HepG2 (cell line): ENCODE measurements at regions not wholly inside any gene's neighbourhood (a gene's known extent, or its start where the extent isn't known, plus 50 kb on each side); places are given as distances from the start of the nearest gene placed in this dataset.
A peak's percentile ranks its signal among the peaks of the same experiment; 100 is the strongest.

Experiments used
- ATAC-seq: fragments of 200-7000 bp; cut with Tn5 transposase; 3 replicates; pipeline ENCODE4 v1.9.1; 2020; ENCODE audit warnings: mild to moderate bottlenecking, moderate library complexity
- BruUV-seq: library from RNA; stranded (reverse); fragments of 400-500 nt; replicated peaks from 2 replicates; lab custom pipeline; 2021; lab: Mats Ljungman, UMichigan
- CTCF ChIA-PET: fragments of 300-600 bp; formaldehyde crosslinking; extraction: SDS; loops from one replicate; lab custom pipeline; 2021; ENCODE audit warnings: low total read pairs, inconsistent platforms, low intra/inter-chr PET ratio; lab: Yijun Ruan, JAX
- POLR2A ChIA-PET: fragments of 350-600 bp; sonication (Branson Sonifier 250); formaldehyde crosslinking; loops from one replicate; lab custom pipeline; 2020; ENCODE audit warnings: antibody characterized with exemption, inconsistent platforms; lab: Yijun Ruan, JAX
- DNase-seq: peaks from one replicate; pipeline ENCODE4 v3.0.0-alpha.2; 2015; ENCODE audit warnings: low spot score
- FAIRE-seq: peaks from 3 replicates; lab custom pipeline; 2011; peaks lifted over from hg19 to GRCh38; lab: Jason Lieb, UNC
- H2AFZ ChIP-seq: one replicate; pipeline ENCODE4 v1.6.1; 2011; ENCODE audit warnings: low read length, inconsistent platforms
- H3K27ac ChIP-seq: fragments of 300-600 bp; 3 replicates; pipeline ENCODE4 v1.8.0; 2011; ENCODE audit warnings: mixed run types, mild to moderate bottlenecking, mixed read lengths, low read length, inconsistent platforms; ENCODE audit not compliant: insufficient read depth; ENCODE audit errors: extremely low read length
- H3K27me3 ChIP-seq, 2 experiments: fragments of 200-600 bp in 1 of 2; 2 replicates in 1 of 2; 3 replicates in 1 of 2; pipeline versions ENCODE4 v1.6.0 to v1.8.0; 2011; ENCODE audit warnings: low read length in 2 of 2, mild to moderate bottlenecking in 2 of 2, moderate library complexity in 2 of 2, inconsistent platforms in 1 of 2; ENCODE audit not compliant: insufficient read depth in 2 of 2, control insufficient read depth in 1 of 2
- H3K36me3 ChIP-seq, 2 experiments: fragments of 200-600 bp in 1 of 2; replicated peaks in 1 of 2; 2 replicates in 1 of 2; 3 replicates in 1 of 2; pipeline versions ENCODE4 v1.5.1 to v1.8.0; 2011; ENCODE audit warnings: low read length in 2 of 2, inconsistent platforms in 1 of 2; ENCODE audit not compliant: insufficient read depth in 2 of 2, control insufficient read depth in 1 of 2
- H3K4me1 ChIP-seq: 2 replicates; pipeline ENCODE4 v1.5.1; 2012; ENCODE audit warnings: low read length, inconsistent platforms; ENCODE audit not compliant: insufficient read depth
- H3K4me2 ChIP-seq: 2 replicates; pipeline ENCODE4 v1.6.0; 2011; ENCODE audit warnings: low read depth, low read length, inconsistent platforms
- H3K4me3 ChIP-seq, 3 experiments: fragments of 200-600 bp in 1 of 3; sonication (generic), shearing (Covaris generic) in 1 of 3; replicated peaks in 1 of 3; 2 replicates each; pipeline ENCODE4 v1.5.1; 2011 to 2016; ENCODE audit warnings: low read length in 3 of 3, inconsistent platforms in 2 of 3, low read depth in 2 of 3, mild to moderate bottlenecking in 2 of 3, control low read depth in 1 of 3, mixed read lengths in 1 of 3; ENCODE audit not compliant: insufficient read depth in 1 of 3
- H3K79me2 ChIP-seq: one replicate; pipeline ENCODE4 v1.6.1; 2011; ENCODE audit warnings: low read length, inconsistent platforms; ENCODE audit not compliant: insufficient read depth
- H3K9ac ChIP-seq: 2 replicates; pipeline ENCODE4 v1.6.0; 2011; ENCODE audit warnings: mild to moderate bottlenecking, low read depth, low read length, inconsistent platforms; ENCODE audit not compliant: insufficient read depth
- H3K9me3 ChIP-seq: 2 replicates; pipeline ENCODE4 v1.5.1; 2012; ENCODE audit warnings: mild to moderate bottlenecking, low read length
- H4K20me1 ChIP-seq: 2 replicates; pipeline ENCODE4 v1.6.0; 2011; ENCODE audit warnings: inconsistent platforms, mild to moderate bottlenecking, low read length, moderate library complexity; ENCODE audit not compliant: insufficient read depth
- ATF4 ChIP-seq, 2 experiments: fragments of 450-650 bp in 1 of 2; sonication (generic) in 1 of 2; formaldehyde crosslinking; IDR thresholded peaks; 2 replicates each; pipeline versions ENCODE4 v1.5.0 to v1.8.0; 2020 to 2022; ENCODE audit warnings: mild to moderate bottlenecking in 1 of 2, missing genetic modification reagents in 1 of 2
- EP300 ChIP-seq, 3 experiments: sonication (generic) in 1 of 3; formaldehyde crosslinking in 1 of 3; IDR thresholded peaks; 2 replicates each; pipeline versions ENCODE4 v1.5.1 to v1.6.1; 2011 to 2020; ENCODE audit warnings: low read depth in 2 of 3, low read length in 2 of 3, borderline replicate concordance in 1 of 3, improper control_type of control experiment in 1 of 3, mild to moderate bottlenecking in 1 of 3, missing genetic modification reagents in 1 of 3, moderate library complexity in 1 of 3
- FOSL2 ChIP-seq: sonication (generic); formaldehyde crosslinking; IDR thresholded peaks from 2 replicates; pipeline ENCODE4 v1.4.0; 2020; ENCODE audit warnings: missing genetic modification reagents
- GATAD2A ChIP-seq: IDR thresholded peaks from 2 replicates; pipeline ENCODE4 v1.6.1; 2016
- HNF4A ChIP-seq: sonication (generic); formaldehyde crosslinking; IDR thresholded peaks from 2 replicates; pipeline ENCODE4 v1.4.0; 2020; ENCODE audit warnings: missing genetic modification reagents
- HOXA5 ChIP-seq: sonication (generic); formaldehyde crosslinking; IDR thresholded peaks from 2 replicates; pipeline ENCODE4 v1.4.0; 2020; ENCODE audit warnings: missing genetic modification reagents
- ISL2 ChIP-seq: sonication (generic); formaldehyde crosslinking; IDR thresholded peaks from 2 replicates; pipeline ENCODE4 v1.5.0; 2020; ENCODE audit warnings: missing genetic modification reagents
- NCOR1 ChIP-seq: fragments of 200-600 bp; sonication (generic); IDR thresholded peaks from 2 replicates; pipeline ENCODE4 v1.7.0; 2017; ENCODE audit warnings: antibody characterized with exemption, low read length, borderline replicate concordance
- PRDM4 ChIP-seq: sonication (generic); formaldehyde crosslinking; IDR thresholded peaks from 2 replicates; pipeline ENCODE4 v1.9.0; 2021; ENCODE audit warnings: missing genetic modification reagents, borderline replicate concordance
- SALL1 ChIP-seq: sonication (generic); formaldehyde crosslinking; IDR thresholded peaks from 2 replicates; pipeline ENCODE4 v1.8.0; 2022; ENCODE audit warnings: mild to moderate bottlenecking, missing genetic modification reagents
- SAP130 ChIP-seq: IDR thresholded peaks from 2 replicates; pipeline ENCODE4 v1.6.1; 2016; ENCODE audit warnings: low read depth
- SP1 ChIP-seq, 2 experiments: fragments of 450-650 bp in 1 of 2; sonication (generic) in 1 of 2; formaldehyde crosslinking in 1 of 2; IDR thresholded peaks; 2 replicates each; pipeline versions ENCODE4 v1.4.0 to v1.6.1; 2016 to 2020; ENCODE audit warnings: missing genetic modification reagents in 1 of 2
- TBL1XR1 ChIP-seq: fragments of 150-350 bp; IDR thresholded peaks from 2 replicates; pipeline ENCODE4 v1.6.1; 2014; ENCODE audit warnings: borderline replicate concordance, low read length; ENCODE audit not compliant: partially characterized antibody
- YEATS2 ChIP-seq: sonication (generic); formaldehyde crosslinking; IDR thresholded peaks from 2 replicates; pipeline ENCODE4 v1.4.0; 2020; ENCODE audit warnings: missing genetic modification reagents, borderline replicate concordance
- ZNF20 ChIP-seq: sonication (generic); formaldehyde crosslinking; IDR thresholded peaks from 2 replicates; pipeline ENCODE4 v1.4.0; 2020; ENCODE audit warnings: mild to moderate bottlenecking, moderate library complexity, missing genetic modification reagents
- ZNF205 ChIP-seq: IDR thresholded peaks from 2 replicates; pipeline ENCODE4 v1.6.1; 2018; ENCODE audit warnings: missing biosample characterization, missing genetic modification reagents
- ZNF24 ChIP-seq: fragments of 450-650 bp; IDR thresholded peaks from 2 replicates; pipeline ENCODE4 v1.6.1; 2017; ENCODE audit warnings: antibody characterized with exemption, mild to moderate bottlenecking
- ZNF331 ChIP-seq: sonication (generic); formaldehyde crosslinking; IDR thresholded peaks from 2 replicates; pipeline ENCODE4 v1.4.0; 2020; ENCODE audit warnings: missing genetic modification reagents
- ZNF878 ChIP-seq: sonication (generic); formaldehyde crosslinking; IDR thresholded peaks from 2 replicates; pipeline ENCODE4 v1.8.1; 2023; ENCODE audit warnings: mild to moderate bottlenecking, missing genetic modification reagents, moderate library complexity
- WGBS: methylation state at CpG from one replicate; pipeline ENCODE4 v1.1.6; 2017; ENCODE audit warnings: low lambda C conversion rate; 5-methylcytosine and 5-hydroxymethylcytosine counted together
- in situ Hi-C: cut with HindIII; loops from 2 replicates; pipeline ENCODE4 v1.10.0; 2017; ENCODE audit warnings: low pct_unique_long_range_greater_than_20kb; ENCODE audit not compliant: extremely low pct_ligation_motif_present
- intact Hi-C: fragments of 100-400 bp; cut with micrococcal nuclease; formaldehyde crosslinking; loops from one replicate; pipeline ENCODE4 v1.10.0; 2022; ENCODE audit not compliant: unreplicated experiment
- TF ChIP-seq, protein P1 (sequence below): sonication (generic); formaldehyde crosslinking; IDR thresholded peaks from 2 replicates; pipeline ENCODE4 v1.4.0; 2020; ENCODE audit warnings: missing genetic modification reagents, low read depth, mild to moderate bottlenecking, borderline replicate concordance

DNA sequence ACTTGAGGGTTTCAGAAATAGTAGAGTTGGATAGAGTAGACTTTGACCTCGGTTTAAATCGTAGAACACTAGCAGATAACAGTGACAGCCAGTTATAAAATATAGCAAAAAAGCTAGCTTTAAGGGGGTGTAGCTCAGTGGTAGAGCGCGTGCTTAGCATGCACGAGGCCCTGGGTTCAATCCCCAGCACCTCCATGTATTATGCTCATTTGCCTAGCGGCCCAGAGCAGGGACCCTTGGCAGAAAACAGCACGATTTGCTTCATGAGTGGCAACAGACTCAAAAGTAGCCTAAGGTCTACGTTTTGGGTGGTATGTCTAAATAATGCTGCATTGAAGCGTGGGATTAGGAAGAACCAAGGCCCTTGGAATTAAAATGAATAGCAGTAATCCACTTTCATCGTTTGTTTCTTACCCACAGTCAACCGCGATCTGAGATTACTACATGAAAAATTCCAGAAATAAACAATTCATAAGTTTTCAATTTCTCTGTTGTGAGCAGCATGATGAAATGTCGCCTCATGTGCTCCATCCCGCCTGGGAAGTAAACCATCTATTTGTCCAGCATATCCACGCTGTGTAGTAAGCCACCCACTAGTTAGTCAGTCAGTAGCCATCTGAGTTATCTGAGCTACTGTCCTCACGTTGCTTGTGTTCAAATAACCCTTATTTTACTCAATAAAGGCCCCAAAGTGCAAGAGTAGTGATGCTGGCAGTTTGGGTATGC lies 184.9 kb downstream of the GPX5 start:
- no peaks in the 10 kb centered on the region for H3K79me2 ChIP-seq
- DNase-seq, result peak; percentile 59
- H3K27me3 ChIP-seq, result no peaks in the 10 kb centered on the region; a peak in 1 of 5 replicates
- H3K36me3 ChIP-seq, result no peaks in the 10 kb centered on the region
- no peak overlapping the region for H3K27ac ChIP-seq
- ChIA-PET CTCF (no interaction called here), POLR2A (no interaction called here)
- intact Hi-C loops (no loop called here), in situ Hi-C loops (no loop called here)
- no peaks in the 10 kb centered on the region for H4K20me1 ChIP-seq
- H3K9ac ChIP-seq, result no peak overlapping the region
- H3K9me3 ChIP-seq, result peaks cover 14% of the 10 kb centered on the region
- 34% methylated on average over 16 of the region's 16 CpGs for WGBS
- peaks cover 20% of the 10 kb centered on the region for H3K4me1 ChIP-seq
- ATAC-seq, result peak; percentile 83
- no peak overlapping the region for H3K4me3 ChIP-seq
- H2AFZ ChIP-seq, result no peak overlapping the region
- BruUV-seq, result no TSS peak
- H3K4me2 ChIP-seq, result peak overlapping the region; percentile 78
- FAIRE-seq, result peak; percentile 64
- TF ChIP-seq NCOR1, result peak; percentile 33; the same call in 1 of the 2 replicates
- no peak; the same call in 1 of the 2 replicates for TF ChIP-seq YEATS2 (CRISPR knock-in tag)
- TF ChIP-seq, protein P1, sequence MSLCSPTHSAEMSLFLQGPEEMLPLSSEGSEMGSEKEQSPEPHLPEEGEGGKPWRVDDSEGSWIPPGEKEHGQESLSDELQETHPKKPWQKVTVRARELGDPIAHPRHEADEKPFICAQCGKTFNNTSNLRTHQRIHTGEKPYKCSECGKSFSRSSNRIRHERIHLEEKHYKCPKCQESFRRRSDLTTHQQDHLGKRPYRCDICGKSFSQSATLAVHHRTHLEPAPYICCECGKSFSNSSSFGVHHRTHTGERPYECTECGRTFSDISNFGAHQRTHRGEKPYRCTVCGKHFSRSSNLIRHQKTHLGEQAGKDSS (CRISPR knock-in tag), result no peak
- TF ChIP-seq HOXA5 (CRISPR knock-in tag), result 0 out of 2 replicates have a peak, but pooled peaks have one; percentile 25
- no peak for TF ChIP-seq ZNF20 (CRISPR knock-in tag)
- TF ChIP-seq ZNF24, result peak; percentile 89
- TF ChIP-seq ZNF878, result peak; percentile 59; the same call in 1 of the 2 replicates
- TF ChIP-seq SAP130, result 0 out of 2 replicates have a peak, but pooled peaks have one; percentile 13
- peak; percentile 28 for TF ChIP-seq TBL1XR1
- peak; percentile 60 for TF ChIP-seq HNF4A
- peak; percentile 36; the same call in 1 of the 2 replicates for TF ChIP-seq ZNF331 (CRISPR knock-in tag)
- peak in 1 of 2 experiments; percentile 18; a peak in 1 of 4 replicates for TF ChIP-seq EP300 (IDR thresholded peaks at IDR 0.05; ENCODE audit: low read depth in 2 of 2, low read length in 2 of 2)
- no peak for TF ChIP-seq EP300 (CRISPR knock-in tag; IDR thresholded peaks at IDR 0.05; ENCODE audit: borderline replicate concordance)
- no peak for TF ChIP-seq SP1 (IDR thresholded peaks at IDR 0.05)
- no peak for TF ChIP-seq SP1 (CRISPR knock-in tag; IDR thresholded peaks at IDR 0.05)
- 0 out of 2 replicates have a peak, but pooled peaks have one; percentile 20 for TF ChIP-seq FOSL2
- 0 out of 2 replicates have a peak, but pooled peaks have one; percentile 24 for TF ChIP-seq GATAD2A
- peak; percentile 38; the same call in 1 of the 2 replicates for TF ChIP-seq SALL1 (CRISPR knock-in tag)
- TF ChIP-seq ISL2 (CRISPR knock-in tag), result 0 out of 2 replicates have a peak, but pooled peaks have one; percentile 16
- TF ChIP-seq ATF4 (CRISPR knock-in tag; IDR thresholded peaks at IDR 0.05), result 0 out of 4 replicates have a peak, but pooled peaks of 1 of the 2 experiments have one; percentile 29
- TF ChIP-seq ZNF205 (CRISPR knock-in tag), result peak; percentile 85
- no peak for TF ChIP-seq PRDM4 (CRISPR knock-in tag)
